MM.1S (cell line): ENCODE measurements at regions not wholly inside any gene's neighbourhood (a gene's known extent, or its start where the extent isn't known, plus 50 kb on each side); places are given as distances from the start of the nearest gene placed in this dataset.

Source experiments
- EZH2 ChIP-seq: fragments of 300-600 bp; sonication (generic); optimal IDR thresholded peaks from 2 replicates; pipeline ENCODE3; 2017; ENCODE audit warnings: low read depth, mild to moderate bottlenecking, antibody characterized with exemption, low read length, mixed read lengths
- EZH2phosphoT487 ChIP-seq: fragments of 300-600 bp; sonication (generic); IDR thresholded peaks from 2 replicates; pipeline ENCODE4 v1.6.1; 2018; ENCODE audit warnings: antibody characterized with exemption, low read length
- TF ChIP-seq, protein P1 (sequence below): fragments of 300-600 bp; sonication (generic); IDR thresholded peaks from 2 replicates; pipeline ENCODE4 v1.5.1; 2016; ENCODE audit warnings: antibody characterized with exemption, low read length, mixed read lengths

DNA sequence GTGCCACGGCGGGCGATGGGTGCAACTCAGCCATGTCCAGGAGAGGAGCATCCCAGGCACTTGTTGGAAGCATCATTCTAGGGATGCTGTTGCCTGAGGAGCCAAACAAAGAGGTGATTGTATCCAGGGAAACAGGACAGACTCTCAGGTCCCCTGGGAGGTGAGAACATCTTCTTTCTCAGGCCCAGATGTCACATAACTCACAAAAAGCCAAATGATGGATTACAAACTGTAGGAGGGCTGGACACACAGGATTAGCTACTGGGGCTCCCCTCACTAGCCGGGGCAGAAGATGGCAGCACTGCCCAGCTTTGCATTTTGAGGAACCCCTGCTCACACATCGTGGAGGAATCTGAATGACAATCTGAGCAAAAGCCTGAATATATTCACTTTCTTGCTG, 64.7 kb upstream of the NFIL3 start:
- TF ChIP-seq, protein P1, sequence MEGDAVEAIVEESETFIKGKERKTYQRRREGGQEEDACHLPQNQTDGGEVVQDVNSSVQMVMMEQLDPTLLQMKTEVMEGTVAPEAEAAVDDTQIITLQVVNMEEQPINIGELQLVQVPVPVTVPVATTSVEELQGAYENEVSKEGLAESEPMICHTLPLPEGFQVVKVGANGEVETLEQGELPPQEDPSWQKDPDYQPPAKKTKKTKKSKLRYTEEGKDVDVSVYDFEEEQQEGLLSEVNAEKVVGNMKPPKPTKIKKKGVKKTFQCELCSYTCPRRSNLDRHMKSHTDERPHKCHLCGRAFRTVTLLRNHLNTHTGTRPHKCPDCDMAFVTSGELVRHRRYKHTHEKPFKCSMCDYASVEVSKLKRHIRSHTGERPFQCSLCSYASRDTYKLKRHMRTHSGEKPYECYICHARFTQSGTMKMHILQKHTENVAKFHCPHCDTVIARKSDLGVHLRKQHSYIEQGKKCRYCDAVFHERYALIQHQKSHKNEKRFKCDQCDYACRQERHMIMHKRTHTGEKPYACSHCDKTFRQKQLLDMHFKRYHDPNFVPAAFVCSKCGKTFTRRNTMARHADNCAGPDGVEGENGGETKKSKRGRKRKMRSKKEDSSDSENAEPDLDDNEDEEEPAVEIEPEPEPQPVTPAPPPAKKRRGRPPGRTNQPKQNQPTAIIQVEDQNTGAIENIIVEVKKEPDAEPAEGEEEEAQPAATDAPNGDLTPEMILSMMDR, result no peak
- no peak for TF ChIP-seq EZH2
- no peak for TF ChIP-seq EZH2phosphoT487
